ENCODE measurements at regions not wholly inside any gene's neighbourhood (a gene's known extent, or its start where the extent isn't known, plus 50 kb on each side); places are given as distances from the start of the nearest gene placed in this dataset.

- DNase-seq (ENCODE audit: low read depth in 1 of 2, low spot score in 1 of 2): no peak
Measured at GRCh38 chr7:17019106-17019505, 137.3 kb upstream of the AGR3 start.

GRCh38 chr7:17020250-17020649, 138.5 kb upstream of the AGR3 start:
- no peak for DNase-seq (ENCODE audit: low read depth in 1 of 2, low spot score in 1 of 2)

- no peak for DNase-seq (ENCODE audit: low read depth in 1 of 2, low spot score in 1 of 2)
Measured at GRCh38 chr7:17021205-17021604, 139.4 kb upstream of the AGR3 start.

GRCh38 chr7:17022920-17023319, 141.1 kb upstream of the AGR3 start:
- no peak for DNase-seq (ENCODE audit: low read depth in 1 of 2, low spot score in 1 of 2)

- no peak for DNase-seq (ENCODE audit: low read depth in 1 of 2, low spot score in 1 of 2)
Measured at GRCh38 chr7:17026269-17026668, 144.5 kb upstream of the AGR3 start.

GRCh38 chr7:17027143-17027788, 145.5 kb upstream of the AGR3 start:
- no peak for DNase-seq (ENCODE audit: low read depth in 1 of 2, low spot score in 1 of 2)

- DNase-seq (ENCODE audit: low read depth in 1 of 2, low spot score in 1 of 2): no peak
Measured at GRCh38 chr7:17027789-17028152, 146.0 kb upstream of the AGR3 start.

- no peak for DNase-seq (ENCODE audit: low read depth in 1 of 2, low spot score in 1 of 2)
Measured at GRCh38 chr7:17029150-17029549, 147.4 kb upstream of the AGR3 start.

- no peak for DNase-seq (ENCODE audit: low read depth in 1 of 2, low spot score in 1 of 2)
Measured at GRCh38 chr7:17030559-17030958, 148.8 kb upstream of the AGR3 start.

- no peak for DNase-seq (ENCODE audit: low read depth in 1 of 2, low spot score in 1 of 2)
Measured at GRCh38 chr7:17031906-17032551, 150.2 kb upstream of the AGR3 start.

GRCh38 chr7:17033245-17033644, 151.5 kb upstream of the AGR3 start:
- DNase-seq (ENCODE audit: low read depth in 1 of 2, low spot score in 1 of 2): no peak

- DNase-seq (ENCODE audit: low read depth in 1 of 2, low spot score in 1 of 2): no peak
Measured at GRCh38 chr7:17036584-17036983, 154.8 kb upstream of the AGR3 start.

GRCh38 chr7:17037356-17037755, 155.6 kb upstream of the AGR3 start:
- DNase-seq (ENCODE audit: low read depth in 1 of 2, low spot score in 1 of 2): no peak

GRCh38 chr7:17038160-17038782, 156.5 kb upstream of the AGR3 start:
- DNase-seq (ENCODE audit: low read depth in 1 of 2, low spot score in 1 of 2): no peak

- DNase-seq (ENCODE audit: low read depth in 1 of 2, low spot score in 1 of 2): no peak
Measured at GRCh38 chr7:17038783-17039170, 157.0 kb upstream of the AGR3 start.

GRCh38 chr7:17039372-17039771, 157.6 kb upstream of the AGR3 start:
- DNase-seq (ENCODE audit: low read depth in 1 of 2, low spot score in 1 of 2): no peak

- DNase-seq (ENCODE audit: low read depth in 1 of 2, low spot score in 1 of 2): no peak
Measured at GRCh38 chr7:17040716-17041115, 158.9 kb upstream of the AGR3 start.

GRCh38 chr7:17041324-17041723, 159.5 kb upstream of the AGR3 start:
- DNase-seq (ENCODE audit: low read depth in 1 of 2, low spot score in 1 of 2): no peak

- no peak for DNase-seq (ENCODE audit: low read depth in 1 of 2, low spot score in 1 of 2)
Measured at GRCh38 chr7:17042211-17042610, 160.4 kb upstream of the AGR3 start.

GRCh38 chr7:17043012-17043877, 161.5 kb upstream of the AGR3 start:
- DNase-seq (ENCODE audit: low read depth in 1 of 2, low spot score in 1 of 2): no peak

GRCh38 chr7:17044396-17044795, 162.6 kb upstream of the AGR3 start:
- no peak for DNase-seq (ENCODE audit: low read depth in 1 of 2, low spot score in 1 of 2)

GRCh38 chr7:17044861-17045260, 163.1 kb upstream of the AGR3 start:
- DNase-seq (ENCODE audit: low read depth in 1 of 2, low spot score in 1 of 2): no peak

Data from stimulated activated CD4-positive, alpha-beta T cell treated with anti-CD3 and anti-CD28 coated beads, Interleukin-15, amount 100 ng/mL, for 1 hour (primary cell).